ENCODE measurements at regions not wholly inside any gene's neighbourhood (a gene's known extent, or its start where the extent isn't known, plus 50 kb on each side); places are given as distances from the start of the nearest gene placed in this dataset.

- DNase-seq, result no peak
Measured at GRCh38 chr17:34733333-34733732, 154.0 kb downstream of the TMEM132E start.

GRCh38 chr17:34730816-34731215, 151.4 kb downstream of the TMEM132E start:
- no peak for DNase-seq

DNA sequence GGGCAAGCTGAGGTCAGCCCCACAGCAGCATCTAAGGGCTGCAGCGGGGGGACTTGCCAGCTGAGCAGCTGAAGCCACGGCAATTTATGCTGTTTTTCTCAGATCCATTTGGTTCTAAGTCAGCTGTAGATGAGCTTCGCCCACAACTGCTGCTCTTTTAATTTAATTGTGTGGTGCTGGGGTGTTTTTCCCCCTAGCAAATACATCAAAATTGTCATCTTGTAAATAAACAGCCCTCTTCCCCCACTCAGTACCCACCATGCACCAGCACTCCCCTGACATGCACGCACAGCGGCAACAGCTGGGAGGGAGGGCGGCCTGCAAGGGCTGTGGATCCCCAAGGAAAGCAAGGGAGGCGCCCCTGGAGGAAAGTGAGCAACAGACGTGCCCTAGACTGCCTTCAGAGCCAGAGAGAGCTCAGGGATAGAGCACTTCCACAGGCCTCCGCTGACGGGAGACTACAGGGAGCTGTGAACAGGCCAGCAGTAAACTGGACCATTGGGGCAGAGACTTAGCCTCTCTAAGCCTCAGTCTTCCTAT, 149.5 kb downstream of the TMEM132E start:
- DNase-seq, result no peak

- DNase-seq, result no peak
Measured at GRCh38 chr17:34727601-34728000, 148.2 kb downstream of the TMEM132E start.

GRCh38 chr17:34726536-34727384, 147.4 kb downstream of the TMEM132E start:
- no peak for DNase-seq

- DNase-seq, result no peak
Measured at GRCh38 chr17:34725725-34726124, 146.3 kb downstream of the TMEM132E start.

GRCh38 chr17:34725008-34725407, 145.6 kb downstream of the TMEM132E start:
- DNase-seq, result no peak

GRCh38 chr17:34723875-34724274, 144.5 kb downstream of the TMEM132E start:
- DNase-seq, result no peak

GRCh38 chr17:34721326-34721725, 141.9 kb downstream of the TMEM132E start:
- DNase-seq, result no peak

GRCh38 chr17:34720760-34721159, 141.4 kb downstream of the TMEM132E start:
- DNase-seq, result no peak

DNA sequence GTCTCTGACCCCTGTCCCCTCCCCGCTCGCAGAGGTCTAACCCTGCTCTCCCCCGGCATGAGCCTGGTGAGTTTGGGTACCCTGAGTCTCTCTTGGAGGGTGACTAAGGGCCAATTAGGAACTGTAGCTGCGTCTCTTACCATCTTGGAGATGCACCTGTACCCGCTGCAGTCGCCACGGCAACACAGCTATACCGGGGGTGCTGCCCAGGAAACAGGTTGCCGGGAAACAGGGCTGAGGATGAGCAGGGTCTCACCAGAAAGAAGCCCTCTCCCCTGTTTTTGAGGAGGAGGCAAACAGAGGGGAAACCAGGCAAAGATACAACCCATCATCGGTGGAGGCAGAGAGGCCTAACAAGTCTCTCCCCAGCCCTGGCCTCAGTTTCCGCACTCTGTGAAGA, 140.2 kb downstream of the TMEM132E start:
- DNase-seq, result no peak

- DNase-seq, result no peak
Measured at GRCh38 chr17:34717092-34717491, 137.7 kb downstream of the TMEM132E start.

- DNase-seq, result no peak
Measured at GRCh38 chr17:34716291-34716690, 136.9 kb downstream of the TMEM132E start.

DNA sequence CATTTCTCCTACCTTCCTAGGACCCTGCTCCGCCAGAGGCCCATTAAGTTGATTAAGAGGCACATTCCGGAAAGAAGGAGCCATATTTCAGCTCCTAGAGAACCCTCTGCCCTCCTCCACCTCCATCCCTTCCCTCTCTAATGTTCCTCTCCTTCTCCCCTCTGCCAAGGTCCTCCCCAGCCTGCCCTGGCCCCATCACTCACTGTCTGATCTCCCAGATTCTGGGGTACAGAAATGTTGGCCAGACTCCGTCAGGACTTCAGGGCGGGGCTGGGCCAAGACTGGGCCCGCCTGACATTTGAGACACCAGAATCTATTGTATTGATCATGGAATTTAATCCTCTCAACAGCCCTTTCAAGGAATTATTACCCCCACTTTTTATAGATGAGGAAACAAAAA, 136.1 kb downstream of the TMEM132E start:
- no peak for DNase-seq

- no peak for DNase-seq
Measured at GRCh38 chr17:34714475-34715410, 135.4 kb downstream of the TMEM132E start.

- no peak for DNase-seq
Measured at GRCh38 chr17:34713687-34714086, 134.3 kb downstream of the TMEM132E start.

DNA sequence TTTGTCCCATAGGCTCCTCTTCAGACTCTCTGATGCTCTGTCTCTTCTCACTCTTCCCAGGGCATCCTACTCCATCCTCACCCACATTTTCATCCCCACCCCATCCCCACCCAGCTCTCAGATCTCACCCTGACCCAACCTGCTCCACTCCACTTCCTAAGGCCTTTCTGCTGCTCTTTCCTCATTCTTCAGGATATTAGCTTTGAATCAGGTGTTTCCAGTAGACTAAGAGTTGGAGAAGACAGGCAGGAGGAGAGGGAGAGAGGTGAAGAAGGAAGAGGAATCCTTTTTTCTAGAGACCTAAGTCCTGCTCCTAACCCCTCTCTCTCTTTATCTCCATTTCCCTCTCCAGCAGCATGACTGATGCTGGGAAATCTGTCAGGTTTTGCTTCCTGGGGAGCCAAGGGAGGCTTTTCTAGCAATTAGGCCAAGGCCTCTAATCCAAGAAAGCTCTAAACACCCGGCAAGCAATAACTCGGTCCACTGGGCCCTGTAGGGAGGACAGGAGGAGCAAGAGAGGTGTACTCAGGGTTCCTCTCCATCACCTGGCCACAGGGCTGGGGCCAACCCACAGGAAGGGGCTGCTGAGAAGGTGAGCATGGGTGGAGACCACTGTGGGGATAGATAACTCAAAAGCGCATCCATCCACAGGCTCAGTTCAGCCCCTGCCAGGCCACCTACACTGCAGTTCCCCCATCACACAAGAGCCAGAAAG, 133.3 kb downstream of the TMEM132E start:
- no peak for DNase-seq

- no peak for DNase-seq
Measured at GRCh38 chr17:34711646-34712045, 132.3 kb downstream of the TMEM132E start.

- no peak for DNase-seq
Measured at GRCh38 chr17:34710226-34710625, 130.8 kb downstream of the TMEM132E start.

DNA sequence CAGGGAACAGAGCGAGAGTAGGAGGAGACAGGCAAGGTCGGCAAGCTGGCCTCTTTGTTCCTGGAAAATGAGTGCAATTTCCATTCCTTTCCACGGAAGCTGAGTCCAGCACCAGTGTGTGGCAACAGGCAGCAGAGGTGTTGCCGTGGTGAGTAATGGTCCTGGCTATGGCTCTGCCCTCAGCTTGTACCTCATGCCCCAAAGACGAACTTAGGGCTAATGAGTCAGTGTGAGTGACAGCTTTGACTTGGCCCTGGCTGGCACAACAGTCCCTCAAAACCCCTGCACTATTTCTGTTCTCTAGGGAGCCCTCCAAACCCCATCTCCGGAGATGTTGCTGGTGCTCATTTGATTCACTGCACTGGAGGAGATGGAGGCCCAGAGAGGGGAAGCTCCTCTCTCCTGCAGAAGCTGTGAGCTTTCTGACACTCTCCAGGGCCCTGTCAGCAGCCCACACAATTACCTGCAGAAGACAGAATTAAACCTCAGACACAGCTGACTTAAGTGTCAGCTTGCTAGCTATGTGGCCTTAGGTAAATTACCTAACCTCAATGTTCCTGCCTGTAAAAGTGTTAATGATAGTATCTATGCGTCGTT, 129.9 kb downstream of the TMEM132E start:
- DNase-seq, result no peak

GRCh38 chr17:34706029-34706428, 126.6 kb downstream of the TMEM132E start:
- peak; percentile 41 for DNase-seq

GRCh38 chr17:34703533-34703932, 124.2 kb downstream of the TMEM132E start:
- DNase-seq, result peak; percentile 75

All from RPMI8226 (cell line).